ENCODE measurements at regions not wholly inside any gene's neighbourhood (a gene's known extent, or its start where the extent isn't known, plus 50 kb on each side); places are given as distances from the start of the nearest gene placed in this dataset.
"Not testable (repeated sequence)": the region's sequence is repeated elsewhere in the genome, so short reads cannot be mapped to it uniquely, and the experiment has no call there.

- TF ChIP-seq POLR2A (IDR thresholded peaks at IDR 0.05), result no peak
- TF ChIP-seq CTCF (IDR thresholded peaks at IDR 0.05), result no peak
- DNase-seq, result no peak
- Histone ChIP-seq H3K4me1 (no peaks in the 10 kb centered on the region), H3K36me3 (no peaks in the 10 kb centered on the region), H3K27me3 (no peaks in the 10 kb centered on the region), H3K4me3 (no peak overlapping the region), H3K27ac (no peak overlapping the region), H3K9me3 (no peaks in the 10 kb centered on the region)
- intact Hi-C loops (cut with DNase I; ENCODE audit: low total_unique reads), result no loop called here
These were observed 103.1 kb upstream of the SULF2 start for GRCh38 chr20:47888351-47888750.

- Histone ChIP-seq H3K27ac (no peak overlapping the region), H3K4me3 (no peak overlapping the region), H3K27me3 (no peaks in the 10 kb centered on the region), H3K9me3 (no peaks in the 10 kb centered on the region), H3K36me3 (no peaks in the 10 kb centered on the region), H3K4me1 (no peaks in the 10 kb centered on the region)
- TF ChIP-seq POLR2A (IDR thresholded peaks at IDR 0.05) (no peak), CTCF (IDR thresholded peaks at IDR 0.05) (no peak)
- intact Hi-C loops (cut with DNase I; ENCODE audit: low total_unique reads), result no loop called here
- no peak for DNase-seq
These were observed 102.3 kb upstream of the SULF2 start for GRCh38 chr20:47887477-47888080.

GRCh38 chr20:47887064-47887463, 101.8 kb upstream of the SULF2 start:
- H3K27ac ChIP-seq, result no peak overlapping the region
- intact Hi-C loops (cut with DNase I; ENCODE audit: low total_unique reads), result no loop called here
- H3K4me3 ChIP-seq, result no peak overlapping the region
- no peaks in the 10 kb centered on the region for H3K27me3 ChIP-seq
- DNase-seq, result no peak
- no peaks in the 10 kb centered on the region for H3K9me3 ChIP-seq
- TF ChIP-seq POLR2A (IDR thresholded peaks at IDR 0.05), result no peak
- TF ChIP-seq CTCF (IDR thresholded peaks at IDR 0.05), result no peak
- no peaks in the 10 kb centered on the region for H3K4me1 ChIP-seq
- no peaks in the 10 kb centered on the region for H3K36me3 ChIP-seq

GRCh38 chr20:47886454-47887041, 101.3 kb upstream of the SULF2 start:
- no peak overlapping the region for H3K4me3 ChIP-seq
- no peak for TF ChIP-seq POLR2A (IDR thresholded peaks at IDR 0.05)
- TF ChIP-seq CTCF (IDR thresholded peaks at IDR 0.05), result no peak
- intact Hi-C loops (cut with DNase I; ENCODE audit: low total_unique reads), result no loop called here

GRCh38 chr20:47885909-47886453, 100.7 kb upstream of the SULF2 start:
- Histone ChIP-seq H3K9me3 (no peaks in the 10 kb centered on the region), H3K36me3 (no peaks in the 10 kb centered on the region), H3K27ac (no peak overlapping the region), H3K27me3 (no peaks in the 10 kb centered on the region), H3K4me1 (no peaks in the 10 kb centered on the region), H3K4me3 (no peak overlapping the region)
- no peak for TF ChIP-seq POLR2A (IDR thresholded peaks at IDR 0.05)
- no peak for TF ChIP-seq CTCF (IDR thresholded peaks at IDR 0.05)
- intact Hi-C loops (cut with DNase I; ENCODE audit: low total_unique reads), result no loop called here
- DNase-seq, result no peak

More at GRCh38 chr20:47886454-47887041, 101.3 kb upstream of the SULF2 start:
- H3K27me3 ChIP-seq, result no peaks in the 10 kb centered on the region
- no peak overlapping the region for H3K27ac ChIP-seq
- H3K36me3 ChIP-seq, result no peaks in the 10 kb centered on the region
- H3K9me3 ChIP-seq, result no peaks in the 10 kb centered on the region
- DNase-seq, result no peak
- H3K4me1 ChIP-seq, result no peaks in the 10 kb centered on the region

GRCh38 chr20:47883940-47884339, 98.7 kb upstream of the SULF2 start:
- DNase-seq; H3K9me3 ChIP-seq; intact Hi-C loops (cut with DNase I; ENCODE audit: low total_unique reads); H3K4me1 ChIP-seq; H3K4me3 ChIP-seq; H3K27me3 ChIP-seq; H3K27ac ChIP-seq; H3K36me3 ChIP-seq: not testable (repeated sequence)
